ENCODE measurements at regions not wholly inside any gene's neighbourhood (a gene's known extent, or its start where the extent isn't known, plus 50 kb on each side); places are given as distances from the start of the nearest gene placed in this dataset.
"Not testable (repeated sequence)": the region's sequence is repeated elsewhere in the genome, so short reads cannot be mapped to it uniquely, and the experiment has no call there.

DNA sequence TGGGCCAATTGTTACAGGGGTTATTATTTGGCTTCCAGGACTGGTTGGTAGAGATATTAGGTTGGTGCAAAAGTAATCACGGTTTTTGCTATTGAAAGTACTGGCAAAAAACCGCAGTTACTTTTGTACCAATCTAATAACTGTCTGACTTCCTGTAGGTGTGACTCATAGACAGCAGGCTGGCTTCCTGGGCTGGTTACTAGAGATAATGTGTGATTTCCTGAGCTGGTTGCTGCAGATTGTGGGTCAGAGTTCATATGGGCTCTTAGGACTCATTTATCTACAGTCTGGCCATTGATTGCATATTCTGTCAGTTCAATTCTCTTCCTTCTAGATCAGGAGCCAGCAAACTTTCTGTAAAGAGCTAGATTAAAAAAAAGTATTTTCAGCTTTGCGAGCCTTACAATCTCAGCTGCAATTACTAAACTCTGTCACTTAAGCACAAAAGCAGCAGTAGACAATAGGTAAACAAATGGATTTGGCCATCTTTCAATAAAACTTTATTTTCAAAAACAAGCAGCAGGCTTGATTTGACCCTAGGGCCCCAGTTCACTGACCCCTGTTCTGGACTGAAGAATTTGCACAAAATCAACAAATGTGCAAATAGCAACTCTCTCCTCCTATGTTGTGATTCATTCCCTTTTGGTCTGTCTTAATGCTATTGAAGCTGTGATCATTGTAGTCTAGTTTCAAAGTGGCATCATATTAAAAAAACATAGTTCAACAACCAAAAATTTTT is 50.8 kb upstream of the BOD1L1 start:
- Mint-ChIP-seq H3K36me3 (no peaks in the 10 kb centered on the region), H3K27ac (no peak overlapping the region), H3K9me3 (peaks cover 2 to 27% (median 5%) of the 10 kb centered on the region in 7 donors), H3K27me3 (peaks cover 0 to 10% (median 6%) of the 10 kb centered on the region in 3 donors), H3K4me3 (no peak overlapping the region), H3K4me1 (no peaks in the 10 kb centered on the region)
- DNase-seq (no peak), ATAC-seq (ENCODE audit: low read depth in 2 of 2) (no peak)

DNA sequence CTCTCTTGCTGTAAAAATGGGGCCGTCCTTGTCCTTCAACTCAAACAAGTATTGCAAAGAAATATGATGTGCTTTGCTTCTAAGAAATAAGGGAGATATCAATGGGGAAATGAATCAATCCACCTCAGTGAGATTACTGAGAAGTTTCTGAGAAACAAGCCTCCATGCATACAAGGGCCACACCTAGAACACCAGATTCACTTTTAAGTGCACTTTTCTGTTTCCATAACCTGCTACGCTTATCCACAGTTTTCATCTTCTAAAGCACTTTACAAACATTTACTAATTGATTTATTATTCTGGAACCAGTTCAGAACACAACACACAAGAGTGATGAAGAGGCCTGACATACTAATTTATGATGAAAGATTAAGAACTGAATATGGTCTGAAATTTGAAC is 54.0 kb upstream of the BOD1L1 start:
- peaks cover 10 to 51% (median 16%) of the 10 kb centered on the region in 7 donors for H3K9me3 Mint-ChIP-seq
- H3K4me1 Mint-ChIP-seq: no peaks in the 10 kb centered on the region
- H3K27me3 Mint-ChIP-seq: peaks cover 0 to 6% (median 5%) of the 10 kb centered on the region in 3 donors
- DNase-seq (no peak), ATAC-seq (ENCODE audit: low read depth in 2 of 2) (no peak)
- no peak overlapping the region for H3K4me3 Mint-ChIP-seq
- H3K36me3 Mint-ChIP-seq: peaks cover 5 to 9% of the 10 kb centered on the region in 2 donors
- H3K27ac Mint-ChIP-seq: no peak overlapping the region

DNA sequence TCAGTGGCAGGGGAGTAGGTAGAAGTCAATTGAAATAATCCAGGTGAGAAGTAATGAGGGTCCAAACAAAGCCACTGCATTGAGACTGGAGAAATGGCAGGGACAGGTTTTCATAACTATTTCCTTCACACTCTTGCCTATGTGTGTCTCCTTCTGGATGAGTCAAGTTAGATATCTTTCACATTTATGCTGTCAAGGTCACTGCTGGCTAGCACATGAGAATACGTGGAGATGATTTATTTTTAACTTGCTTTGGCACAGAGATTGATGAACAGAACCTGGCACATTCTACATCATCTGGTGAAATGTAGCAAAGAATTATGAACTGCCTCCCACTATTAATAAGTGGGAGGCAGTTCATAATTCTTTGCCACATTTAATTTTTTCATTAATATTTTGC is 66.7 kb upstream of the BOD1L1 start:
- no peak for ATAC-seq (ENCODE audit: low read depth in 2 of 2)

DNA sequence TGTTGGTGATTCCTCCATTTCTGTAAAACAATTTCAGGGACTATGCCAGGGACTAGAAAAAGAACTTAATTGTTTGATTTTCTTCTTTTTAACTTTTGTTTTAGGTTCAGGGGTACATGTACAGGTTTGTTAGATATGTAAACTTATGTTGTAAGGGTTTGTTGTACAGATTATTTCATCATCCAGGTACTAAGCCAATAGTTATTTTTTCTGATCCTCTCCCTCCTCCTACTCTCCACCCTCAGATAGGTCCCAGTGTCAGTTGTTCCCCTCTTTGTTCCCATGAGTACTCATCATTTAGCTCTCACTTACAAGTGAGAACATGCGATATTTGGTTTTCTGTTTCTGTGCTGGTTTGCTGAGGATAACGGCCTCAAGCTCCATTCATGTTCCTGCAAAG is 70.8 kb upstream of the BOD1L1 start:
- ATAC-seq (ENCODE audit: low read depth in 2 of 2) (no peak), DNase-seq (no peak)
- H3K4me1 Mint-ChIP-seq: no peaks in the 10 kb centered on the region
- no peak overlapping the region for H3K27ac Mint-ChIP-seq
- no peaks in the 10 kb centered on the region for H3K36me3 Mint-ChIP-seq
- no peak overlapping the region for H3K4me3 Mint-ChIP-seq
- H3K27me3 Mint-ChIP-seq: peaks cover 0 to 28% (median 17%) of the 10 kb centered on the region in 3 donors
- peaks cover 0 to 3% (median 2%) of the 10 kb centered on the region in 7 donors for H3K9me3 Mint-ChIP-seq

More for the DNA sequence above, 66.7 kb upstream of the BOD1L1 start:
- peaks cover 13 to 34% (median 14%) of the 10 kb centered on the region in 7 donors for H3K9me3 Mint-ChIP-seq
- H3K36me3 Mint-ChIP-seq: peaks cover 5 to 16% of the 10 kb centered on the region in 2 donors
- DNase-seq: no peak
- no peak overlapping the region for H3K4me3 Mint-ChIP-seq
- no peaks in the 10 kb centered on the region for H3K4me1 Mint-ChIP-seq
- H3K27ac Mint-ChIP-seq: no peak overlapping the region
- H3K27me3 Mint-ChIP-seq: peaks cover 0 to 17% (median 14%) of the 10 kb centered on the region in 3 donors

DNA sequence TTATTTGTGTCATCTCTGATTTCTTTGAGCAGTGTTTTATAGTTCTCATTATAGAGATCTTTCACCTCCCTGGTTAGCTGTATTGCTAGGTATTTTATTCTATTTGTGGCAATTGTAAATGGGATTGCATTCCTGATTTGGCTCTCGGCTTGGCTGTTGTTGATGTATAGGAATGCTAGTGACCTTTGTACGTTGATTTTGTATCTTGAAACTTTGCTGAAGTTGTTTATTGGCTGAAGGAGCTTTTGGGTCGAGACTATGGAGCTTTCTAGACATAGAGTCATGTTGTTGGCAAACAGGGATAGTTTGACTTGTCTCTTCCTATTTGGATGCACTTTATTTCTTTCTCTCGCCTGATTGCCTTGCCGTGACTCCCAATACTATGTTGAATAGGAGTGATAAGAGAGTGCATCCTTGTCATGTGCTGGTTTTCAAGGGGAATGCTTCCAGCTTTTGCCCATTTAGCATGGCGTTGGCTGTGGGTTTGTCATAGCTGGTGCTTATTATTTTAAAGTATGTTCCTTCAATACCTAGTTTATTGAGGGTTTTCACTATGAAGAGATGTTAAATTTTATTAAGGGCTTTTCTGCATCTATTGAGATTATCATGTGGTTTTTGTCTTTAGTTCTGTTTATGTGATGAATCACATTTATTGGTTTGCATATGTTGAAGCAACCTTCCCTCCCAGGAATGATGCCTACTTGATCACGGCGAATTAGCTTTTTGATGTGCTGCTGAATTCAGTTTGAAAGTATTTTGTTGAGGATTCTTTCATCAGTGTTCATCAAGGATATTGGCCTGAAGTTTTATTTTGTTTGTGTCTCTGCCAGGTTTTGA is 72.7 kb upstream of the BOD1L1 start:
- Mint-ChIP-seq H3K4me1 (peaks cover 0 to 6% (median 0%) of the 10 kb centered on the region in 3 donors), H3K4me3 (no peak overlapping the region), H3K9me3 (peaks cover 0 to 3% (median 0%) of the 10 kb centered on the region in 7 donors), H3K27me3 (peaks cover 0 to 29% (median 23%) of the 10 kb centered on the region in 3 donors), H3K36me3 (no peaks in the 10 kb centered on the region), H3K27ac (no peak overlapping the region)
- no peak for ATAC-seq (ENCODE audit: low read depth in 2 of 2)
- no peak for DNase-seq

DNA sequence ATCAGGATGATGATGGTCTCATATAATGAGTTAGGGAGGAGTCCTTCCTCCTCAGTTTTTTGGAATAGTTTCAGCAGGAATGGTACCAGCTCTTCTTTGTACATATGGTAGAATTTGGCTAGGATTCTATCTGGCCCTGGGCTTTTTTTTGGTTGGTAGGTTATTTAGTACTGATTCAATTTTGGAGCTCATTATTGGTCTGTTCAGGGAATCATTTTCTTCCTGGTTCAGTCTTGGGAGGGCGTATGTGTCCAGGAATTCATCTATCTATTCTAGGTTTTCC is 73.3 kb upstream of the BOD1L1 start:
- H3K27me3 Mint-ChIP-seq: peaks cover 0 to 29% (median 23%) of the 10 kb centered on the region in 3 donors
- not testable (repeated sequence) for H3K27ac Mint-ChIP-seq; DNase-seq; H3K4me1 Mint-ChIP-seq; H3K4me3 Mint-ChIP-seq; H3K9me3 Mint-ChIP-seq; H3K36me3 Mint-ChIP-seq; ATAC-seq (ENCODE audit: low read depth in 2 of 2)

DNA sequence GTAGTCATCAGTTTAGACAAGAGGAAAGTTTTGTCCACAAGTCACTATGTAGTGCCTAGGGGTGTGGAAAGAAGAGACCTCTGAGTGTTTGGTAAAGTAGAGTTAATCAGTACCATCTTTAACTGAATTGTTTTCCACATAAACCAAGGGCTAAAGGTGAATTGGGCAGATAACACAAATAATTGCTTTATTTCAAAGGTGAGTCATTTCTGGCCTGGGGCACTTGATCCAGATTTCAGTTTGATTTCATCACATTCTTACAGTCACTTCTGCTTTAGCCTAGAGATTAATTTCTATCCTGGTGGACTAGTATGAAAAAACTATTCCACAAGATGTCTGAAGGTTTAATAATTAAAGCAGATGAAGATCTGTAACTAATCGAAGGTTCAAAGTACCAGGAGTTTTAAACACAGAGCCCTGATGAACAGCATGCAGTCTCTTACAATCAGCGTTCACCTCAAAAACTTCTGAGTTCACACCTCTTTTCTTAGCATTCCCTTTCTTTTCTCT is 74.5 kb upstream of the BOD1L1 start:
- no peak for DNase-seq
- Mint-ChIP-seq H3K27me3 (peaks cover 0 to 29% (median 20%) of the 10 kb centered on the region in 3 donors), H3K4me3 (no peak overlapping the region), H3K27ac (no peak overlapping the region), H3K4me1 (peaks cover 0 to 6% (median 0%) of the 10 kb centered on the region in 3 donors), H3K36me3 (no peaks in the 10 kb centered on the region), H3K9me3 (peaks cover 0 to 3% (median 0%) of the 10 kb centered on the region in 7 donors)
- ATAC-seq (ENCODE audit: low read depth in 2 of 2): no peak

DNA sequence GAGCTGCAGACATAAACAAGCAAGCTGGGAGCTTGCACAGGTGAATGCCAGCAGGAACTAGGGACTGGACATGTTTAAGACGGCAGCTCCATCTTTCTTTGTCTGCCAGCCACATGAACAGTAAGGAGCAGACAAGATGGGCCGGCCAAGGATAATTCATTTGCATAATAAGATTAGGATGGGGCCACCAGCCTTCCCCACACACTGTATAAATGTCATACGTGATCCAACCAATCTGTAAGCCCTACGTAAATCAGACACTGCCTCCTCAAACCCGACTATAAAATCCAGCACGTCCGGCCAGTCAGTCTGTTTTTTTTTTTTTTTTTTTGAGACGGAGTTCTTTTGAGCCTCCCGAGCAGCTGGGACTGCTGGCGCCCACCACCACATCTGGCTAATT is 75.6 kb upstream of the BOD1L1 start:
- no peak overlapping the region for H3K27ac Mint-ChIP-seq
- ATAC-seq (ENCODE audit: low read depth in 2 of 2) (no peak), DNase-seq (no peak)
- peaks cover 0 to 6% (median 0%) of the 10 kb centered on the region in 3 donors for H3K4me1 Mint-ChIP-seq
- no peaks in the 10 kb centered on the region for H3K36me3 Mint-ChIP-seq
- no peak overlapping the region for H3K4me3 Mint-ChIP-seq
- peaks cover 0 to 3% (median 0%) of the 10 kb centered on the region in 7 donors for H3K9me3 Mint-ChIP-seq
- H3K27me3 Mint-ChIP-seq: peaks cover 0 to 29% (median 15%) of the 10 kb centered on the region in 3 donors

DNA sequence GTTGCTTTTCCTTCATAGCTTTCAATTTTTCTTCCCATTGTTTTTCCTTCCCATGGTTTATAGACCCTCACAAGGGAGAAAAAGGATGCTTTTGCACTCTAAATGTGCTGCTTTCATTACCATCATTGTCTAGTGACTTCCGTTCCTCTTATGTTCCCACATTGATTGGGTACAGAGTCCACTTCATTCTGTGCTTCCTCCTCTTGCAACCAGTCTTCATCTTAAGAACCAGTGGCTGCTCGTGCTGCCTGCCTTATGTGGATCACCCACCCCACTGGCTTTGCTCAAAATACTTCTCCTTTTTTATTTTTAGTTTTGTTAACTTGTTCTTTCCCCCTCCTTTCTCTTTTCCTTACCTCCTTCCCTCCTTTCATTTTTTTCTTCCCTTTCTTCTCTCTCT is 76.5 kb upstream of the BOD1L1 start:
- Mint-ChIP-seq H3K4me3 (no peak overlapping the region), H3K27ac (no peak overlapping the region), H3K4me1 (peaks cover 0 to 6% (median 0%) of the 10 kb centered on the region in 3 donors), H3K9me3 (peaks cover 0 to 3% (median 0%) of the 10 kb centered on the region in 7 donors), H3K36me3 (no peaks in the 10 kb centered on the region), H3K27me3 (peaks cover 0 to 29% (median 10%) of the 10 kb centered on the region in 3 donors)
- ATAC-seq (ENCODE audit: low read depth in 2 of 2): no peak
- no peak for DNase-seq

DNA sequence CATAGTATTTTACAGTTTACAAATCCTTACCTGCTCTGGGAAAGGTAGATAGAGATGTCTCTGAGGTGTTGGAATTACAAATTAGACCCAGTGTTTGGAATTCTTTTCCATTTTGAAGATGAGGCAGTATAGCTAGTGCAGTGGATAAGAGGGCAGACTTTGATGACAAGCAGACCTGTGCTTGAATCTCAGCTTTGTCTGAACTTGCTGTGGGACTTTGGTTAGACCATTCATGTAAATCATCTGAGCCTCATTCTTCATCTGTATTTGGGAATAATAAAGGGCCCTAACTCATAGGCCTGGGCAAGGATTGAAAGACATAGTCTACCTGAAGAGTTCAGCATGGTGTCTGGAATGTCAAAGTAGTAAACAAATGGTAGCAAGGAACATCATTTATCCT is 77.2 kb upstream of the BOD1L1 start:
- Mint-ChIP-seq H3K27me3 (peaks cover 0 to 29% (median 10%) of the 10 kb centered on the region in 3 donors), H3K27ac (no peak overlapping the region), H3K4me1 (peaks cover 0 to 6% (median 0%) of the 10 kb centered on the region in 3 donors), H3K36me3 (peaks cover 0 to under 1% of the 10 kb centered on the region in 2 donors), H3K9me3 (peaks cover 0 to 3% (median 0%) of the 10 kb centered on the region in 7 donors), H3K4me3 (no peak overlapping the region)
- DNase-seq (no peak), ATAC-seq (ENCODE audit: low read depth in 2 of 2) (no peak)

DNA sequence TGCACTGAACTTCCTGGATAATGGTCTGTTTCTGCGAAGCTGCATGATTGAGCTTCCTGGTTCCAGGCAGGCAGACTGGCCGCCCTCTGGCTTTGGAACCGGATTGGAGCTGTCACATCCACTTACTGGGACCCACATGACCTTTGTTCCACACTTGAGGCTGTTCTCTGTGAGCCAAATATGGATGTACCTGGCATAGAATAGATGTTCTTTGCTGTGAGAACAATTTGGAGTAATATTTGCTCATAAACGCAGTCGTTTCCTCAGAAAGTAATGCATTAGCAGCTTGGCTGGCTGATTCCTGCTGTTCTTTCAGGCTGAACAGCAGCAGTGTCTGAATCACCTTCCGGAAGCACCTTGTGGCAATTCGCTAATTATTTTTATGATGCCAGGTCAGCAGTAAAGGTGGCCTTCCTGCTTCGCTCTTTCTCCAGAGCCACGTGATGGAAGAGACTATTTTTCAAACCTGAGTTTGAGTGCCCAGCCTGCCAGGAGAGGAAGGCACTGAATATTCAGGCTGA is 78.1 kb upstream of the BOD1L1 start:
- Mint-ChIP-seq H3K27ac (no peak overlapping the region), H3K4me3 (no peak overlapping the region), H3K4me1 (peaks cover 0 to 6% (median 0%) of the 10 kb centered on the region in 3 donors), H3K36me3 (peaks cover 0 to 4% of the 10 kb centered on the region in 2 donors), H3K9me3 (peaks cover 0 to 8% (median 3%) of the 10 kb centered on the region in 7 donors), H3K27me3 (peaks cover 0 to 23% (median 16%) of the 10 kb centered on the region in 3 donors)
- ATAC-seq (ENCODE audit: low read depth in 2 of 2): no peak
- no peak for DNase-seq

DNA sequence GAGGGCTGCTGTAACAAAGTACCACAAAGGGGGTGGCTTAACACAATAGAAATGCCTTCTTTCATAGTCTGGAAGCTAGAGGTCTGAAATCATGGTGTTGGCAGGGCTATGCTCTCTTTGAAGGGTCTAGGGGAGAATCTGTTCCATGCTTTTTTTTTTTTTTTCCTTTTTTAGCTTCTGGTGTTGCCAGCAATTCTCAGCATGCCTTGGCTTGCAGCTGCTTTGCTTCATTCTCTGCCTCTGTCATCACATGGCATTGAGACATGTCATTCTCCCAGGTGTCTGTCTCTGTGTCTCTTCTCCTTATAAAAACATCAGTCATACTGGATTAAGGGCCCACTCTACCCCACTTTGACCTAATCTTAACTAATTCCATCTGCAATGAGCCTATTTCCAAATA is 78.6 kb upstream of the BOD1L1 start:
- peaks cover 0 to 6% (median 0%) of the 10 kb centered on the region in 3 donors for H3K4me1 Mint-ChIP-seq
- ATAC-seq (ENCODE audit: low read depth in 2 of 2): no peak
- no peak overlapping the region for H3K4me3 Mint-ChIP-seq
- no peak overlapping the region for H3K27ac Mint-ChIP-seq
- H3K36me3 Mint-ChIP-seq: peaks cover 0 to 4% of the 10 kb centered on the region in 2 donors
- H3K9me3 Mint-ChIP-seq: peaks cover 0 to 8% (median 3%) of the 10 kb centered on the region in 7 donors
- no peak for DNase-seq
- peaks cover 0 to 20% (median 17%) of the 10 kb centered on the region in 3 donors for H3K27me3 Mint-ChIP-seq

DNA sequence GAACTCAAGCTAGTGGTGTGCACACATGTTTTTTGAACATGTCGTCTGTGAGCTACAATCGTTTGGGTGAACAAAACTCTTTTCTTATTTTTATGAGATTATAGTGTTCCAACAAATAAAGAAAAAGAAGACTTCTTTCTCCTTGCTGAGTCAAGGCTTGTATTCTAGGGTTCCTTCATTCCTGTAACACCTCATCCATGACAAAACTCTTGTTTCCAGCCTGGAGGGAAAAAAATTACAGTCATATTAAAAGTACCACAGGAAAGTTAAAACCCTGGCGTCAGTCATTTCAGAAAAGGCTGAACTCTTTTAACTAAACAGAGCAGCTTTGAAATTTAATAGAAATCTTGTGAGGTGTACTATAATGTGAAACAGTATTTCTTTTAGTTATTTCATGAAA is 79.2 kb upstream of the BOD1L1 start:
- DNase-seq (no peak), ATAC-seq (ENCODE audit: low read depth in 2 of 2) (no peak)
- Mint-ChIP-seq H3K27ac (no peak overlapping the region), H3K36me3 (peaks cover 0 to 4% of the 10 kb centered on the region in 2 donors), H3K9me3 (peaks cover 0 to 8% (median 3%) of the 10 kb centered on the region in 7 donors), H3K4me1 (peaks cover 0 to 6% (median 0%) of the 10 kb centered on the region in 3 donors), H3K4me3 (no peak overlapping the region), H3K27me3 (peaks cover 0 to 23% (median 20%) of the 10 kb centered on the region in 3 donors)

All from naive B cell (primary cell).